HG02981 (cell line): ENCODE measurements at regions not wholly inside any gene's neighbourhood (a gene's known extent, or its start where the extent isn't known, plus 50 kb on each side); places are given as distances from the start of the nearest gene placed in this dataset.

Source experiments
- ATAC-seq: cut with Tn5 transposase; IDR thresholded peaks from one replicate; pipeline ENCODE4 v1.9.1; 2021; ENCODE audit warnings: mild to moderate bottlenecking, moderate library complexity; ENCODE audit not compliant: unreplicated experiment

DNA sequence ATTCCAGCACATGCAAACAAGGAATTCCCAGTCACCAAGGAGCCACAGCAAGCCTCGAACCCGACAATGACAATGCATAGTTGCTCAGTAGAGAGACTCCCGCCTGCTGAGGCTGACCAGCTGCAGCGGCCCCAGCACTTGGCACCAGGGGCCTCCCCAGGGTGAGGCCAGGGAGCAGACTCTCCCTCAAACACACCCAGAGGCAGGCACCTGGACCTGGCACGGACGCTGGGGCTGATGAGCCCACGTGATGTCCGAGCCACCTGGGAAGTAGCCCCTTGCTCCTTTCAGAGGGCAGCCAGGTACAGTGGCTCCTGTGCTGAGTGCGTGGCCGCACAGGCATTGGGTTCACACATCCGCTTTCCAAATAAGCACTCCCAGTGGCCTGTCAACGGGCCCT is 315.9 kb upstream of the TGFBR2 start:
- ATAC-seq = no peak

DNA sequence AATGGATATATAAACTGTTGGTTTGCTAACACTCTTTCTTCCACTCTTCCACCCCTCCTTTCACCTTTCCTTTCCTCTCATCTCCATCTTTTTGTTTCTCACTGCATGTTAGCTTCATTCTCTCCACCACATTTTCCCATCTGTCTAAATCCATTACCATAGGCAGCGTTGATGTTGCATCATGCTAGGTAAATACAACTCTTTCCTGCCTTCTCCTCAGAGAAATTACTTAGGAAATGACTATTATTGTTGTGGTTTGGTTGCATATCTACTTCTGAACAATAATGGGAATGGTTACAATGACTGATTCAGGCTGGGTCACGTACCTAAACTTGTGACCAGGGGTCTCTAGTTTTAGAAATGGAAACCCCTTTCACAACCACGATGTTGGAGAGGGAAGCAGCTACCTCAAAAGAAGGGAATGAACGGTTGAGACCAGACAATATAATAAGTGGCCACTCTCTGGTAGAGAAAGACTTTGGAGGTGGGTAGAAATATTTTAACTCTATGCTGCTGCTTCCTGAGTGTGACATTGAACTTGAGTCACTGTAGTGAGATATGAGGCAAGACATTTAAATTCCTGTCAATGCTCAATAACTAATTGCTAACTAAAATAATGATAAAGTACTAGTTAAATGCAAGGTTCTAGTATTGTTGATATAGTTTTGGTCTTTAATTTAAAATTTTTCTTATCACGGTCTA is 314.1 kb upstream of the TGFBR2 start:
- no peak for ATAC-seq

DNA sequence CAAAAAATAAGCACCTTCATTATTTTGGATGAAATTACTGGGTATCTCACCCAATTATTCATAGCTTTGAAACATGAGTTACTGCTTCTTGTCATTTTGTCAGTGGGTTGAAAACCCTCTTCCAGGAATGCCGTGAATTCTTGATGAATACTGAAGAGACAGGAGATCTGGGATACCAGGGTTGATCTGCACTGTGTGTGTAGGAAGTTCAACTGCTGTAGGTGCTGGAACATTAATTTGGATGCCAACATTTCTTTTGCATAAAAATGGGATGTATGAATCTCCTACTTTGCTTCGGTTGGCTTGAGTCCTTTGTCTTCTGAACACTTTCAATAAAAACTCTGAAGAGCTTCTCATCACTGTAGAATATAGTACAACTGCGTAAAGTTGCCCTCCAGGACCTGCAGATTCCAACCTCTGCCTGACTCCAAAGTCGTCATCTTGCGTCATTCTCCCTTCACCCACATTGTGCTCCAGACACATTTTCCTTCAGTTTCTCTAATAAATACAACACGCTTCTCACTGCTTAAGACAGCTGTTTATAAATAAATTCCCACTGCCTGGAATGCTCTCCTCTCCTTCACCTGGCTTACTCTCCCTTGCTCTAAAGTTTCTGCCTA is 312.7 kb upstream of the TGFBR2 start:
- ATAC-seq = no peak

DNA sequence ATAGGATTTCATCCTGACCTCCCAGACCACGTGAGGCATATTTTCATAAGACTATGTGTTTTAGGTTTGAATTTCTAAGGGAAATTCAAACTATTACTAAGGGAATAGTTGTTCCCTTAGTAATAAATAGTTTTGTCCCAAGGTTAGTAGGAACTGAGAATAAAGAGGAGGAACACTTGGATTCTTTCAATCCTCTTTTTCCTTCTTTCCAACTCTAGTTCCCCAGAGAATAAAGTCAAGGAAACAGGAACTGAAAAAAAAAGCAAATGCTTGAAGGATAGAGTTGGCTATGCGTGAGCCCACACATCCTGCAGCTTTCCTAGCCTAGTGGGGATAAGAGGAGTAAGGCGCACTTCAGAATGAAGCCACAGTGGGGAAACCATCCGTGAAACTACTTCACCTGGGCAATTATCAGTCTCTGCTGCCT is 312.1 kb upstream of the TGFBR2 start:
- no peak for ATAC-seq

DNA sequence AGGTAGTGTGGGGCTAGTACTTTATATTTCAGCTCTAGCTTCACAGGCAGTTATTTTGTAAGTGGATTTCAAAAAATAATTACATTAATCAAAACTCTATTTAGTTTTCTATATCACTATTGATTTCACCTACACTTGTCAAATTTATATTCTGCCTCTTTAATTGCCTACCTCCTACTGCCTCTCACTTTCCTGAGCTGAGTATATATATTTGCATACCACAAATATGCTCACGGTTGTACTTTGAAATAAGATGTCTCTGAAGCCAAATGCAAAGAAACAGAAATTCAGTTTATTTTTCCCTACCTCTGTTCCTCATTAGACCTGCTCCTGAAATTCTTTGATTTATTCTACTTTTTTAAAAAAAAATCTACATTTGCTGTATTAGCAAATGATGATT is 309.3 kb upstream of the TGFBR2 start:
- no peak for ATAC-seq

DNA sequence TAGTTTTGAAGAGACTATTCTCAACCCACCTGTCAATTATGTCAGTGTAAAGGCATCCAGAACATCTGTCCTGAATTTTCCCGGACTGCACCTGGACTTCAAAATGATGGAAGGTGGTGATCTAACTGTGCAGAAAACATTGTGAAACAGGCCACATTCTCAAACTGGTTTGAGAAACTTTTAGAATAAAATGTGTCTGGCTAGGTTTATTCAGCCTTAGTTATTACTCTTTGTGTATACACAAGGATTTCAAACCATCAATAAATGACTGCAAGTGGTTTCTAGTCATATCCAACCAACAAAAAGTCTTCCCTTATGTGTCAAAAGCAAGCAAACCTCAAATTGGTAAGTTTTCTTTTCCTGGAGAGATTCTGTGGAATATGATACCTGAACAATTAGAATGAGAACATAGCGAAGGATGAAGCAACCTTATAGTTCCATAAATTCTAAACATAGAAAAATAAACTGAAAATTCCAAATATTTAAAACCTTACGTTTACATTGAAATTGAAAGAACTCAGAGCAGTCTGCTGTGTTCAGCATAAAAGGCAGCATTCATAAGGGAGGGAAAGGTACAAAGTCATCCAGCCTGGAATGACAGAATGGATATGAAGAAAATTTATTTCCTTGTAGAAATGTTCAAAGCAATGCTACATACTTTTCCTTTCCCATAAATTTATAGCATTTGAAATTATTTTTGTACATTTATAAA is 306.6 kb upstream of the TGFBR2 start:
- no peak for ATAC-seq

DNA sequence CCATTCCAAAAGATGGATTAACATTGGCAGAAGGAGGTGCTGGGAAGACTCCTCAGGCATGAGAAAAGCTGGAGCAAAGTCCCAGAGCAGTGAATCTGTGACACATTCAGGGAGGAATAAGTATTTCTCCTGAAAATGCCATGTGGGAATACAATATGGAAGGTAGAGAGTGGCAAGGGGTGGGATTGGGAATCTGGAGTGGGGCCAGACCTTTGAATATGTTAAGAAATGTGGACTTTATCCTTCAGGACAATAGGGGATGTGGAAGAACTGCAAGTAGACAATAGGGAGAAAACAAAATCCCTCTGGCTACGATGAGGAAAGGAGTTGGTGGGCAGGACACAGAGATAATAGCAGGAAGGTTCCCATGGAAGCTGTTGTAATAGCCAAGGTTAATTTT is 305.6 kb upstream of the TGFBR2 start:
- no peak for ATAC-seq

DNA sequence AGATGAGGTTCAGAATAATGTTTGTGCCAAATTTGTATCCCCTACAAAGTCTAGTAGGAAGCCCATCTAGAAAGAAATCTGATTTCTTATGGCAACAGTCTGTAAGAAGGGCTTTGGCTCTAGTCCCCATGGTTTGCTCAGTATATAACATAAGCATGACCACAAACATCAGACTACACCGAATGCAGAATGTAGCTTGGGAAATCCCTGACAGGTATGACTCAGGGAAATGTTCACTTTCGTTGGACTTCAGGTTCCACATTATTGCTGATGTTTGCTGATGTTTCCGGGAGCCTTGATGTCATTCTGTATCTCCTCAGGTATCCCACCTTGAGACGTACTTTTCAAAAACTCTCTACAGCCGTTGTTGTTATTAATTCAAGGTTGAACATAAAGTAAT is 304.4 kb upstream of the TGFBR2 start:
- ATAC-seq = no peak

DNA sequence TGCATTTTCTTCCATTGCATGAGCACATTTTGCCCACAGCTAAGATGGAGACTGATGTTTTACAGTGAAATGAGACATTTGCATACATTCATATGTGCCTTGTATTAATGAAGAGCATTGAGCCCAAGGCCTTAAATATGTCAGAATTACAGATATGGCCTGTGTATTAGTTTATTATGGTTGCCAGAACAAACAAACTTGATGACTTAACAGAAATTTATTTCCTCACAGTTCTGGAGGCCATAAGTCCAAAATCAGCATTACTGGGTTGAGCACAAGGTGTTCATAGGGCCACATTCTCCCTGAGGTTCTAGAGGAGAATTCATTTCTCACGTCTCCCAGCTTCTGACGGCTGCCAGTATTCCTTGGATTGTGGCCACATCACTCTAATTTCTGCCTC is 302.6 kb upstream of the TGFBR2 start:
- no peak for ATAC-seq

DNA sequence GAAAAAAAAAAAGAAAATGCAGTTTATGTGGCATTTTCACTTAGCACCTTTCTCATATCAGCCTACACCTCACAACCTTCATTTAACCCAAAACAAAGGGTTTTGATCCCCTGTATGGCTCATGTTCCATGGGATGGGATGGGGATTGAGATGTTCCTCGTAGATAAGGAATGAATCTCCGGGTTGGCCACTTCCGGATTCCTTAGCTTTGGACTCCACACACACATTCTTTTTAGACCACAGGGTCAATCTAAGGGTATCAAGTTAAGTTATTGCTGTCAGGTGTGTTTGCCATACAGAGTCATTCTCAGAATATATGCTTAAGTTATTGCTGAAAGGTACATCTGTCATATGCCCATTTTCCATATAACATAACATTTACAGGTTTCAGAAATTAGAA is 301.4 kb upstream of the TGFBR2 start:
- no peak for ATAC-seq

DNA sequence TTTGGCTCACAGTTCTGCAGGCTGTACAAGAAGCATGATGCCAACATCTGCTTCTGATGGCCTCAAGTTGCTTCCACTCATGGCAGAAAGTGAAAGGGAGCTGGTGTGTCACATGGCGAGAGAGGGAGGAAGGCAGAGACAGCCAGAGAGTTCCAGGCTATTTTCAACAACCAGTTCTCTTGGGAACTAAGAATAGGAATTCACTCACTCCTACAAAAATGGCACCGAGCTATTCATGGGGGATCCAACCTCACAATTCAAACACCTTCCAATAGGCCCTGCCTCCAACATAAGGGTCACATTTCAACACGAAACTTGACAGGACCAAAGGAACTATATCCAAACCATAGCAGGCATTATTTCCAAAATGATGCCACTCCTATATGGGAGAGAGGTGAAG is 299.5 kb upstream of the TGFBR2 start:
- no peak for ATAC-seq

DNA sequence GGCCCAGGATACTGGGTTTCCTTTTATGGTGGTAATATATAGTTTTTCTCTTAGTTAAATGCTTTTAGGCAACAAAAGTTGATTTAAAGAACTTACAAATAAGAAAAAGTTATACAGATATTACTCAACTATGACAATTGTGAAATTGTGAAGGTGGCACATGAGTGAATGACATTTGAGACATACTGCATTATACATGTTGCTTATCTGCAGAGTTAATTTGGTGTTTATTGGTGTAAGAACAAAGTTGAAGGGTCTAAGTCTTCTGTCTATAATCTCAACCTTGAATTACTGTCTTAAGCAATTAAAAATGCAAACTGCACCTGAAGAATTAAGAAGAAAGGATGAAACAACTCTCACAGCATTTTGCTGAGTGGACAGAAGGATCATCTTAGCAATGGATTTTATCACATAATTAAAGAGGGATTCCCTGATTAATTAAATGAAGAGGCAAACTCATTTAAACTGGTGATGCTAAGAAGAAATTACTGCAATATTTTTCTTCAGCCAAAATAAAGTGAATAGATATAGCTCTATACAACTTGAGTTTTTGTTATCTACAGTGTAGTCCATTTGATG is 298.9 kb upstream of the TGFBR2 start:
- no peak for ATAC-seq

DNA sequence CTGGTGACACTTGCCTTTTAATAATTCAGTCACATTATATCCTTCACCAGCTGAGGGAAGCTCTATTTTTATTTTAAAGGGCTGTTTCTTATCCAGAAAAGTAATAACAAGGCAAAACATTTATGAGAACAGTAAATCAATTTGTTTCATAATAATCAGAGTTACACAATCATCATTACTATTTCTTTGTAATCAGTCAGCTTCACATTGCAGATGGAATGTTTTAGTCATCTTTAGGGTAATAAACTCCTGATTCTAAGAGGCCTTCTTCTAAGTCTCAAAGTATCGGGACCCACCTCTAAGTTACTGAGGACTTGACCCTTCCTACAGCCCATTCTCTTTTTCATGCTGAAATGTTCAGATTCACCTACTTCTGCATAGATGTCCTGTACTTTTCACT is 298.3 kb upstream of the TGFBR2 start:
- ATAC-seq = no peak

DNA sequence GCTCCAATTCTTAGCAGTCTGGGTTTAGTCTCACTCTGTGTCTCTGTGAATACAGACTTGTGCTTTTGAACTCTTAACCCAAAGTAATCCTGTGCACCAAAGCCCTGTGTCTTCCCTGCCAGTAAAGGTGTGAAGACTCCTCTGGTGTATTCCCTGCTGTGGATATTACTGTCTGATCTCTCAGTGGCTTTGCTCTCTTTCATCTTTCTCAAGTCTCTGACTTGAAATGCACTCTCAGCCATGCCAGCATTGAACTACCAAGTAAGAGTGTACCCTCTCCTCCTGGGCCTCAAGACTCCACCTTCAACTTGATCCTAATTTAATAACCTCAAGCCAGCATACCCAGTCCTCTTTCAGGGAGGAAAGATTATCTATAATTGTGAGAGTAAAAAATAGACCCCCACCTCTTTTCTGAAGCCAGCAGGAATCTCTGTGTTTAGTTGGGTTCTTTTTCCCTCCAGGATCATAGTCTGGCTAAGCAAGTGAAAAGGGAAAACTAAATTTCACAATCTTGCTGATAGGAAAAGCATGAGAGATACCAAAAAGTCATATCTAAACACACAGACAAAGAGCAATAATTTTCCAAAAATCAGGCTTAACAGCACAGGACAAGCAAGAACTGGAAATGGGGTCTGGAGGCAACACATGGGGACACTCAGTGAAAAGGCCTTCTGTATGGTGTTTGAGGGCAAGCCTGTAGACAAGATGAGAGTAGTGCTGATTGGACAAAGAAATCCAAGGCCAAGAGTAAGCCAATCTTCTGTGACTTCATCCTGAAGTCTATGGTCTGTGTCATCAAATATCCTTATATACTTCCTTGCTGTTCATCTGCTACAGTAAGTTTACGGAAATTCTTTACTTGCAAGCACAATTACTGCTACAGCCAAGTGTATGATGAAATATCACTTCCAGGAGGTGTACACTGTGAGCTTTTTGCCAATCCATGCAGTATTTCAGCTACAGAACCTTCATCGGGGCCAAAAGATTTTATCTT is 296.1 kb upstream of the TGFBR2 start:
- ATAC-seq = no peak

DNA sequence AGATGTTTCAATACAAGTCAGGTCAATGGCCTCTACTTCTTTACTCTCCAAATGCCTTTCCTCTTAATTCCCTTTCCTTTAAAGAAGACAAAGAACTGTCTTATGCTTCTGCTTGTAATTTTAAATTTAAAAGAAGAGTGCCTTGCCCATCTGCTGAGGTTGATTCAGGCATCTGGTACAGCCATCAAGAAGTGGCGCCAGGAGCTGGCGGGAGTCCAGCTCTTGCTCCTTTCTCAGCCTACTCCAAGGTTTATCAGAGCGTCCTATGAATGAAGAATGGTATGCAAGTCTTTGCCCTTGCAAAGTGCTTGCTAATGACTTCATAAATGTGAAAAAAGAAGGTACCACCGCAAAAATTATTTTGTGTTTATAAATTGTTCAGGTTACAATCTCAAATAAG is 294.6 kb upstream of the TGFBR2 start:
- no peak for ATAC-seq

DNA sequence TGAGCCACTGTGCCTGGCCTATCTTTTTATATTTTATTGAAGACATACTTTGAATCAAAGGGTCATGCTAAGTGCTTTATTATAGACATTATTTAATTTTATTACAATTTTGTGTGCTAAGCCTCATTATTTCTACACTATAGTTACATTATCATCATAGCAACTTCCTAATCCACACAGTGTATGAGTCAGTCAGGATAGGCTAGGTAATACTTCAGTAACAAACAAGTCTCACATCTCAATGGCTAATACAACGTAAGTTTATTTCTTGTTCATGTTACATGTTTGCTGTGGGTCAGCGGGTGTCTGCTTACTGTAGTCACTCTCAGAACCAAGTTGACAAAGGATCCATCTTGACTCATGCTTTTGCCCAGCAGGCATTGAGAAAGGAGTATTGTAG is 292.6 kb upstream of the TGFBR2 start:
- no peak for ATAC-seq

DNA sequence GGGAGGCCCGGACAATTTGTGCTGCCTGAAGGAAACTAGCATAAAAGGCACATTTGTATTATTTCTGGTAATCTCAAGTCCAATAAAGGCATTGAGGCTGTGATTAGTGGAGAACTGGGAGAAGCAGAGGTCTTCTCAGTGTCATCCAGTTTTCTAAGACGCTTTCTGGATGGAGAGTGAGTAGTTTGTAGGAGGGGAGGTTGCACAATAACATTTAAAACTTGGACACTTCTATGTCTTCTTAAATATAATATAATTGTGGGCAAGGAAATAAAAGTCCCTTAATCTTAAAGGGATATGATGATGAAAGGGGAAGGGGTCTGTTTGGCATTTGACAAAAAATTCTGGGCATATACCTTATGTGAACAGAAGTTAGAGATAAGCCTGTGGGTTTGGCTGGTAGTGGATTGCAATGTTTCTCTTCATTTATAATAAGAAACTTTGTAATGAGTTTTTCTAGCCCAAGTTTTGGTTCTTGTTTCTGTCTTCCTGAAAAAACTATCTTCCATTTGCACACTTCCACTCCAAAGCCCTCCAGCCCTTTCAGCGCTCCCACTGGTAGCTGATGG is 291.6 kb upstream of the TGFBR2 start:
- no peak for ATAC-seq

DNA sequence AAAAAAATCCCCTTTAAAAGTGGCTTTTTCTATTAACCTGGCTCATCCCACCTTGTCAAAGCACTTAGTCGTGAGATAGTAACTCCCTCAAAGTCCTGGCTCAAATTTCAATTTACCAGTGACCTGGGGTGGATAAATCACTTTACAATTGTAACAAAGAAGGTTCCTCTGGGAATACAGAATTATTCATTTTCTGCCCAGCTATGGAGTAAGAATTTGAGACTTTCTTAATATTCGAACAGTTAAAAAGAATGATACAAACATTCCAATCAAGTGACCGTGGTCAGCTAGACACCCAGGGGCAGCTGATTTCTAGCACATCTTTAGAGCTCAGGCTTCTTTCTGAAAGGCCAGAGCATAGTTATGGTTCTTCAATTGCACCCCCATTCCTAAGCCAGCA is 291.0 kb upstream of the TGFBR2 start:
- no peak for ATAC-seq

DNA sequence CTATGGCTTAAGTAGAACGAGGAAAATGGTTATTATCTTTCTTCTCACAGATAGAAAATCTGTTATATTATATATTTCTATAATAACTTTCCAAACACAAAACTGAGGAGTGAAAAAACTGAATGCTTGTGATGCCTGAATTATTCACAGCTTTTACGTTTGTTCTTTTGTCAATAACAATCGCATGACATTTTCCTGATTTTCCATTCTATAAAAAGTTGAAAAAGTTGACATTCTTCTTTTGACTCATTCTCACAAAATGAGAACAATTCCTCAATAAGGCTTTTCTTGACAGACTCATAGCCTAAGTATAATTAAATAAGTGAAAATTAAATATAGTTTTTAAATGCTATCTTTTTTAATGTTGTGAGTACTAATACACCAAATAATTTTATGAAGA is 288.8 kb upstream of the TGFBR2 start:
- ATAC-seq = no peak

DNA sequence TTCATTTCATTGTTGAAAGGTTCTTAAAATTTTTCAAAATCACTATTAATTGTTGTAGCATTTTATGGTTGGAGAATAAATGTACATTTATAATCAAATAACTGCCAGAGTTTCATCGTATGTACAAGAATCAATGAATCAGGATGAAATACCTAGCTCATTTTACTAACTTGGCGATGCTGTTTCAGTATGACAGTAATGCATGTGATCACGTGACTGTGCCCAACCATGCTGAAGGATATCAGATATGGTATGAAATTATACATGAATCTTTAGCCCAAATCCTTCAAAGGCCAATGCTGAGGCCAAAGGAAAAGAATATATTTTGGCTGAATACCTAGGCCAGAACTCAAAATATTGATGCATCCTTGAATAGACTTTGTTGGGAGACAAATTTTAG is 288.3 kb upstream of the TGFBR2 start:
- ATAC-seq = no peak
